ENCODE measurements at regions not wholly inside any gene's neighbourhood (a gene's known extent, or its start where the extent isn't known, plus 50 kb on each side); places are given as distances from the start of the nearest gene placed in this dataset.

DNA sequence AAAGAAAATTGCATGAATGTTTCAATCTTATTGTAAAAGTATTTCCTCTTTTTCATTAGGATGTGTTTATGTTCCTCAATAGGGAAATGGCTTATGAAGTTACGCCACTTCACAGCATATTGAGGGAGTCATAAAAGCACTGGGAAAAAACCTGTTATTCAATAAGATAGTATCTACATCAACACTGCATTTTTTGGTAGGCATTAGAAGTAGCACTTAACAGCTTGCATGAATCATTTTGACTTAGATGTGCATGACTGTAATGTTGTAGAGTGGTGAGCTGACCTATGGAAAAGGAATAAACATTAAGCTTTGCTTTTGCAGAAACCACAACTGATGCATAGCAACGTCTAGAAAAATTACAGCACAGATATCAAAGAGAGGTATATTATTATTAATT is 111.2 kb upstream of the GRXCR1 start:
- TF ChIP-seq BHLHE40 (IDR thresholded peaks at IDR 0.05; ENCODE audit: low read depth, low read length) (no peak), CTCF (conservative IDR thresholded peaks at IDR 0.05; ENCODE audit: low read depth, low read length) (no peak), MAZ (IDR thresholded peaks at IDR 0.05; ENCODE audit: borderline replicate concordance, low read depth, low read length) (no peak), POLR2A (IDR thresholded peaks at IDR 0.05; ENCODE audit: low read depth, low read length) (no peak), MXI1 (IDR thresholded peaks at IDR 0.05; ENCODE audit: borderline replicate concordance, low read depth, low read length) (no peak), RAD21 (IDR thresholded peaks at IDR 0.05; ENCODE audit: low read length) (no peak), ELK1 (IDR thresholded peaks at IDR 0.05; ENCODE audit: borderline replicate concordance, low read depth, low read length) (no peak), CEBPB (IDR thresholded peaks at IDR 0.05; ENCODE audit: low read depth, low read length) (no peak)
- BruUV-seq (replicated peaks): no TSS peak

More for the DNA sequence above, 111.2 kb upstream of the GRXCR1 start:
- Histone ChIP-seq H3K4me2 (ENCODE audit: low read depth, low read length) (no peak overlapping the region), H4K8ac (ENCODE audit: low read depth in 2 of 2, low read length in 2 of 2) (no peak overlapping the region), H2BK20ac (ENCODE audit: low read depth, low read length) (no peak overlapping the region), H2BK5ac (ENCODE audit: low read depth, low read length, poor library complexity, severe bottlenecking) (no peak overlapping the region), H3K27me3 (ENCODE audit: control insufficient read depth, insufficient read depth, low read length) (no peaks in the 10 kb centered on the region), H2AK9ac (replicated peaks; ENCODE audit: low read depth, low read length, poor library complexity) (no peak overlapping the region), H3K14ac (replicated peaks; ENCODE audit: low read depth, low read length) (no peak overlapping the region), H3K9me1 (ENCODE audit: insufficient read depth, low read length) (no peaks in the 10 kb centered on the region), H3K4me3 (ENCODE audit: insufficient read depth, low read depth, low read length) (no peak overlapping the region), H2AFZ (replicated peaks; ENCODE audit: low read length, poor library complexity) (no peak overlapping the region), H3K27ac (ENCODE audit: insufficient read depth, low read length) (no peak overlapping the region), H3K79me1 (ENCODE audit: low read depth in 1 of 2, low read length in 2 of 2) (no peaks in the 10 kb centered on the region), H2BK120ac (ENCODE audit: low read depth, low read length) (no peak overlapping the region), H3K23ac (ENCODE audit: low read depth, low read length) (no peak overlapping the region), H3K4me1 (ENCODE audit: control insufficient read depth, insufficient read depth, low read length) (no peaks in the 10 kb centered on the region), H3K9ac (ENCODE audit: low read depth, low read length) (no peak overlapping the region), H4K20me1 (ENCODE audit: insufficient read depth, low read length) (no peaks in the 10 kb centered on the region), H3K18ac (ENCODE audit: low read depth, low read length) (no peak overlapping the region), H3K4ac (ENCODE audit: low read depth, low read length) (no peak overlapping the region), H3K9me3 (ENCODE audit: control insufficient read depth, insufficient read depth, low read length) (no peaks in the 10 kb centered on the region; the same call in 1 of the 2 replicates), H3K36me3 (ENCODE audit: control insufficient read depth, insufficient read depth, low read length) (no peaks in the 10 kb centered on the region), H4K91ac (ENCODE audit: insufficient read depth, low read depth, low read length) (no peak overlapping the region), H4K5ac (ENCODE audit: low read depth, low read length) (no peak overlapping the region), H2AK5ac (ENCODE audit: low read depth, low read length) (no peak overlapping the region), H3K56ac (ENCODE audit: extremely low read depth, insufficient read depth, low read length) (no peak overlapping the region), H2BK15ac (ENCODE audit: low read depth, low read length) (no peak overlapping the region)
- ChIA-PET CTCF (no interaction called here), POLR2A (ENCODE audit: unreplicated experiment) (no interaction called here)
- in situ Hi-C loops (cut with MboI; ENCODE audit: low sequenced_read_pairs): no loop called here
- dilution Hi-C loops (cut with HindIII; ENCODE audit: low sequenced_read_pairs, unreplicated experiment): no loop called here
- no peak for DNase-seq
- intact Hi-C loops (cut with micrococcal nuclease): no loop called here
- WGBS, 2 experiments (ENCODE audit: extremely low coverage in 2 of 2, insufficient read length in 1 of 2): no CpG with 5 or more reads among the region's 2 CpGs
- ATAC-seq (ENCODE audit: low read depth): no peak

All from IMR-90 (cell line).